ENCODE measurements at regions not wholly inside any gene's neighbourhood (a gene's known extent, or its start where the extent isn't known, plus 50 kb on each side); places are given as distances from the start of the nearest gene placed in this dataset.
"Not testable (repeated sequence)": the region's sequence is repeated elsewhere in the genome, so short reads cannot be mapped to it uniquely, and the experiment has no call there.

DNA sequence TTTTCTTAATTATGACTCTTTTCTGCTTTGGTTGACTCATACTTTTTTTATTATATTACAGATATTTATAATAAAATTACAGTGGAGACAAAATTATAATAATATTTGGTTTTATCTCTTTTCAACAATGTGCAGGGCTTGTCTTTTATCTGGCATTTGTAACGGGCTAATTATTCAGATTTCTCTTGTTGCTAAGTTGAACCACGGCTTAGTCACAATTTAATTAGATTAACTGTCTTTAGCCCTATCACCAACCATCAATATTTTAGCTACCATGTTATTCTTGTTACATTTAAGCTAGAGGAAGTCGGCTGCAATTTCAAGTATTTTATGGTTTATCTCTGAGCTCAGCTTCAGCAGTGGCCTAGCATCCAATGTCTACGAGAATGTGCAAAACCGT lies 798.9 kb upstream of the CA10 start:
- POLR2A ChIA-PET: no interaction called here
- no peak for ATAC-seq

DNA sequence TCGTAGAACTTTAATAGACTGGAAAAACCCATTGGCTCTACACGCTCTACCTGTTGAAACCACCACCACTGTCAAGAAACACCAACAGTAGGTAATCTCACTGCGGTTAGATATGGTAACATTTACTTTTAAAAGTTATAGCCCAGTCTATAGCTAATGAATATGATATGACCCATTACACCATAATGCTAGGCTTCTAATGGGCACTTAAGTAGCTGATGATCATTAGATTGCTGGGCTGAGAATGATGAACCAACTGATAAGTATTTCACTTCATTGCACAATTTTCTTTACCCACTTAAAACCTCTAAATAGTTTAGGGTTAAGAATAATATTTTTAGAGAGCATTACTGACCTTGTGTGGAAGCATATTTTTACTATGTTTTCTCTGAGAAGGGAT lies 788.9 kb upstream of the CA10 start:
- POLR2A ChIA-PET: no interaction called here
- Mint-ChIP-seq H3K4me3 (no peak overlapping the region), H3K27ac (no peak overlapping the region), H3K36me3 (no peaks in the 10 kb centered on the region), H3K4me1 (no peaks in the 10 kb centered on the region), H3K9me3 (peaks cover 0 to 19% (median 3%) of the 10 kb centered on the region in 9 donors), H3K27me3 (peaks cover 0 to 5% (median 0%) of the 10 kb centered on the region in 5 donors)
- ATAC-seq: no peak
- no peak for DNase-seq

More for the DNA sequence above, 798.9 kb upstream of the CA10 start:
- Mint-ChIP-seq H3K27ac (no peak overlapping the region), H3K9me3 (peaks cover 0 to 15% (median 3%) of the 10 kb centered on the region in 9 donors), H3K4me3 (no peak overlapping the region), H3K36me3 (no peaks in the 10 kb centered on the region), H3K4me1 (no peaks in the 10 kb centered on the region), H3K27me3 (no peaks in the 10 kb centered on the region)
- no peak for DNase-seq

DNA sequence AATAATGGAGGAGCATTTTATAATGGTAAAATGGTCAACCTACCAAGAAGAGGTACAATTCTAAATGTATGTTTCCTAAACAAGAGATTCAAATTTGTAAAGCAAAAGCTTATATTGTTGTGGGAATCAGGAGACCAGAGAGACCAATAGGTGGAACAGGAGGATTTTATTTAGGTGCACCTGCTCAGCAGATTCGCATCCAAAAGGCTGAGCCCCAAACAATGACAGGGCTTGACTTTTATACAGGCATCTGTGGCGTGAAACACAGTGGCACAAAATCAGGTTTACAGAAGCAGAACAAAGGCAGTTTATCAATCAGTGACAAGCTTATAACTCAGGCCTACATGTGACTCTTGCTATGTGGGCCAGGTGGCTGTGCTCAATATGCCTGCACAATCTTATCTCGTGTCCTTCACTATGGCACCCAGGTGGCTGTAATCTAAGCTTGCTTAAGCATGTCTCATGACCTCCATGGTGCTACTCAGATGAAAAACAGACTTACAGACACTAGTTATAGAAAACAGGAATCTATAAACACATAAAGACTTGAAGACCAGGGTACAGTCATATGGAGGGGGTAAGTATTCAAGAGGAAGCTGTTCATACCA lies 780.2 kb upstream of the CA10 start:
- DNase-seq (no peak), ATAC-seq (no peak)
- H3K36me3 Mint-ChIP-seq: peaks cover 0 to 16% (median 0%) of the 10 kb centered on the region in 3 donors
- peaks cover 5 to 42% (median 28%) of the 10 kb centered on the region in 9 donors for H3K9me3 Mint-ChIP-seq
- H3K27me3 Mint-ChIP-seq: peaks cover 0 to 5% (median 0%) of the 10 kb centered on the region in 5 donors
- POLR2A ChIA-PET: no interaction called here
- no peaks in the 10 kb centered on the region for H3K4me1 Mint-ChIP-seq
- H3K4me3 Mint-ChIP-seq: no peak overlapping the region
- no peak overlapping the region for H3K27ac Mint-ChIP-seq

DNA sequence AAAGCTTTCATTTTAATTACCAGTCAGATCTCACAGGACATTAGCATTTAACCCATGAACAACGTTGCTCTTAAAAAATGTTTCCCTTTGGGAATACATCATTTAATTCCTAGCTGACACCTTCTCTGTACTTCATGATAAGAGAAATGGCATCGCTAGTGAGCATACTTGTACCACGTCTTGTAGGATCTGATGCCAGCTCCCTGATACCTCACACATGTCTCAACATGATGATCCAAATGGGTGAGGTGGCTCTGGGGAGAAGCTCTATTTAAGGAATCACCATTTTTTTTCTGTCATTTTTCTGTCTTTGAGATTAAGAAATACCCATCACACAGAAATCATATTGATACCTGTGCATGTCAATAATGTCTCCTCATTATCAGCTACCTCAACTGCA lies 772.1 kb upstream of the CA10 start:
- Mint-ChIP-seq H3K4me1 (no peaks in the 10 kb centered on the region), H3K27ac (no peak overlapping the region), H3K36me3 (peaks cover 0 to 4% (median 0%) of the 10 kb centered on the region in 3 donors), H3K4me3 (no peak overlapping the region), H3K9me3 (peaks cover 0 to 13% (median 5%) of the 10 kb centered on the region in 9 donors), H3K27me3 (no peaks in the 10 kb centered on the region)
- ATAC-seq (no peak), DNase-seq (no peak)
- POLR2A ChIA-PET: no interaction called here

DNA sequence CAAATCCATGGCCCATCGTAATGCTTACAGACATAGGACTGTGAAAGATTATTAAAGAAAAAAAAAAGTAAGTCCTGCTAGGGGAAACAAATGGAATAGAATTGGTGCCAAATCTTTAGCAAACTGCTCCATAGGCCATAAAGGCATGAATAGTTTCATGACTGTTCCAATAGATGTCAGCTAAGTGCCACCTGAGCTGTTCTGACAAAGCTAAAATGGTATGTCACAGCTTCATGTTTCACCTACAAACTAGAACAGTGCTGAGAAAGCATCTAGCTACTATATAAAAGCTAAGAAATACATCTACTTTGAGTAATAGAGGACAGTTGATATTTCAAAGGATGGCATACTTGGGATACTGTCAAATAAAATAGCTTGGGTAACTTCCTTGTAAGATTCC lies 771.6 kb upstream of the CA10 start:
- Mint-ChIP-seq H3K9me3 (peaks cover 0 to 10% (median 3%) of the 10 kb centered on the region in 9 donors), H3K27ac (no peak overlapping the region), H3K4me1 (no peaks in the 10 kb centered on the region), H3K4me3 (no peak overlapping the region), H3K36me3 (no peaks in the 10 kb centered on the region), H3K27me3 (no peaks in the 10 kb centered on the region)
- no peak for DNase-seq
- ATAC-seq: no peak
- POLR2A ChIA-PET: no interaction called here

DNA sequence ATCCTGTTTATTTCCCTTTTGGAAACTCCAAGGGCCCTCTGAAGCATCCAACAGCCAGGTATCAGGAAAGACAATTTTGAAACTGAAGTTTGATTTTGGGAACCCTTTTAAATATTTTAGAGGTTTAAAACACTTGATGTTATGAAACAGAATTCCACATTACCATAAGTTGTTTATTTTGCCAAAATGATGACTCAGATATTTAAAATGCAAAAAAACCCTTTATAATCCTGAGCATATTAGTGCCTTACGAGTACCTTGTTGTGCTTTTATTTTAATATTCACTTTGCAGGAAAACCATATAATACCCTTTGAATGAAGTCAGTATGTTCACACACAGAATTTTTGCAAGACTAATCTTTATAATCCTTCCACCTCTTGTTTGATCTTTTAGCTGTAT lies 765.1 kb upstream of the CA10 start:
- no peaks in the 10 kb centered on the region for H3K27me3 Mint-ChIP-seq

DNA sequence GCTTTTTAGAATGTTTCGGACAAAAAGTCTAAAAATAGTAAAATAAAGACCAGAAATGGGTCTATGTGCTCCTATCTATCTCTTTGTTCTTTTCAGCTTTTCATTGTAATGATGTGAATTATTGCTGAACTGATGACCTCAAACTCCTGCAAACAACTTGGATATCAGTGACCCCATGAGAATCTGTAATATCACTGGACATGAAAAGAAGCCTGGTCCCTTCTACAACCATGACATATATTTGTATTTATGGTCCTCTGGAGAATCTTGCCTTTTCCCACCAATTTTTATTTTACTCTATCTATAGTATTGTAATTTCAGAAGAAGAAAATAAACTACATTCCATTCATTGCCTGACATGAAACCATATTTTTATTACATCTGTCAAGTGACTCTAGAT lies 740.7 kb upstream of the CA10 start:
- ATAC-seq (no peak), DNase-seq (no peak)
- POLR2A ChIA-PET: no interaction called here
- H3K9me3 Mint-ChIP-seq: peaks cover 0 to 17% (median 2%) of the 10 kb centered on the region in 9 donors
- H3K4me1 Mint-ChIP-seq: no peaks in the 10 kb centered on the region
- H3K27me3 Mint-ChIP-seq: no peaks in the 10 kb centered on the region
- no peaks in the 10 kb centered on the region for H3K36me3 Mint-ChIP-seq
- no peak overlapping the region for H3K27ac Mint-ChIP-seq
- no peak overlapping the region for H3K4me3 Mint-ChIP-seq

More for the DNA sequence above, 765.1 kb upstream of the CA10 start:
- DNase-seq (no peak), ATAC-seq (no peak)
- no peaks in the 10 kb centered on the region for H3K4me1 Mint-ChIP-seq
- no peak overlapping the region for H3K4me3 Mint-ChIP-seq
- peaks cover 0 to 12% (median 3%) of the 10 kb centered on the region in 9 donors for H3K9me3 Mint-ChIP-seq
- no peak overlapping the region for H3K27ac Mint-ChIP-seq
- POLR2A ChIA-PET: no interaction called here
- peaks cover 0 to 3% (median 0%) of the 10 kb centered on the region in 3 donors for H3K36me3 Mint-ChIP-seq

DNA sequence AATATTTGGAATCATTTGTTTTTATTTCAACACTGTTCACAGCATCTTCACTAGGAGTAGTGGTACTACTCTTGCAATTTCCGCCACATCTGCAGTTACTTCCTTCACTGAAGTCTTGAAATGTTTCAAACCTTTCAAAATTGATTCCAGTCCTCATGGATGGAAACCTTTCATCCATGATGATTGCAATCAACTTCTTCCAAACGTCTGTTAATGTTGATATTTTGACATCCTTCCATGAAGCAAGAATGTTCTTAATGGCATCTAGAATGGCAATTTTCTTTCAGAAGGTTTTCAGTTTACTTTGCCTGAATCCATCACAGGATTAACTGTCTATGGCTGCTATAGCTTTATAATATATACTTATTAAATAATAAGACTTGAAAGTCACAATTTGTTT lies 736.8 kb upstream of the CA10 start:
- peaks cover 0 to 16% (median 1%) of the 10 kb centered on the region in 9 donors for H3K9me3 Mint-ChIP-seq
- POLR2A ChIA-PET: no interaction called here
- no peak overlapping the region for H3K4me3 Mint-ChIP-seq
- H3K27me3 Mint-ChIP-seq: no peaks in the 10 kb centered on the region
- H3K27ac Mint-ChIP-seq: no peak overlapping the region
- DNase-seq (no peak), ATAC-seq (no peak)
- no peaks in the 10 kb centered on the region for H3K4me1 Mint-ChIP-seq
- no peaks in the 10 kb centered on the region for H3K36me3 Mint-ChIP-seq

DNA sequence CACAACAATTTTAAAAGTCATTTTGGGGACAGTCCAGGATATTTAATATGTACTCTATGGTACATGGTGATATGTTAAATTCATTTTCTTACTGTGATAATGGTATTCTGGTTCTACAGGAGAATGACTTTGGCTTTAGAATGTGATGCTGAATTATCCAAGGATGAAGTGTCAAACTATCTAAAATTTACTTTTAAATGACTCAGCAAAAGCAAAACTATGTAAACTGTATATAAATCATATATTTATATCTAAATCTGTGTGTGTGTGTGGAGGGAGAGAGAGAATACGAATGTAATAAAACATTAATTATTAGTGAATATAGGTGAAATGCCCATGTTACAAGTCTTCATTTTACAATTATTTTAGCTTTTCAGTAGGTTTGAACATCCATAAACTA lies 733.8 kb upstream of the CA10 start:
- no peaks in the 10 kb centered on the region for H3K36me3 Mint-ChIP-seq
- POLR2A ChIA-PET: no interaction called here
- ATAC-seq: no peak
- H3K27me3 Mint-ChIP-seq: no peaks in the 10 kb centered on the region
- no peaks in the 10 kb centered on the region for H3K4me1 Mint-ChIP-seq
- no peak for DNase-seq
- H3K9me3 Mint-ChIP-seq: peaks cover 0 to 12% (median 0%) of the 10 kb centered on the region in 9 donors
- H3K4me3 Mint-ChIP-seq: no peak overlapping the region
- no peak overlapping the region for H3K27ac Mint-ChIP-seq

DNA sequence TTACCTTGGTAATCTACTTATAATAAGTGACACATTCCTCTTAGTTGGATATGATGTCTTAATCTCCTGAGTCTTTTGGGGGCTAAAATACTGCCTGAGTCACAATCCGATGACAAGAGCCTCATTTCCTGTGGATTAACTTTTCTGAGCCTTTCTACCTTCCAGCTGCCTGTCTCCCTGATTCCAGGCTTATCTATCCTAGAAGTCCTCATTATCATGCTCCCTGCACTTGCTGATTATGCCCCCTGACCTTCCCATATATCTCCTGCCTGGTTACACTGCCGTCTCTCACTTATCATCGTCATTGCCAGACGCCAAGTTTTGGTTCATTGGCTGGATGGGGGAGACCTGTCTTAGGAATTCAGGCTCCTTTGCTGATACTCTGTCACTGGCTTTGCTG lies 727.4 kb upstream of the CA10 start:
- no peaks in the 10 kb centered on the region for H3K4me1 Mint-ChIP-seq
- POLR2A ChIA-PET: no interaction called here
- H3K27me3 Mint-ChIP-seq: peaks cover 0 to 12% (median 2%) of the 10 kb centered on the region in 5 donors
- H3K36me3 Mint-ChIP-seq: no peaks in the 10 kb centered on the region
- no peak for DNase-seq
- peaks cover 0 to 12% (median 6%) of the 10 kb centered on the region in 9 donors for H3K9me3 Mint-ChIP-seq
- H3K27ac Mint-ChIP-seq: no peak overlapping the region
- H3K4me3 Mint-ChIP-seq: no peak overlapping the region
- no peak for ATAC-seq

DNA sequence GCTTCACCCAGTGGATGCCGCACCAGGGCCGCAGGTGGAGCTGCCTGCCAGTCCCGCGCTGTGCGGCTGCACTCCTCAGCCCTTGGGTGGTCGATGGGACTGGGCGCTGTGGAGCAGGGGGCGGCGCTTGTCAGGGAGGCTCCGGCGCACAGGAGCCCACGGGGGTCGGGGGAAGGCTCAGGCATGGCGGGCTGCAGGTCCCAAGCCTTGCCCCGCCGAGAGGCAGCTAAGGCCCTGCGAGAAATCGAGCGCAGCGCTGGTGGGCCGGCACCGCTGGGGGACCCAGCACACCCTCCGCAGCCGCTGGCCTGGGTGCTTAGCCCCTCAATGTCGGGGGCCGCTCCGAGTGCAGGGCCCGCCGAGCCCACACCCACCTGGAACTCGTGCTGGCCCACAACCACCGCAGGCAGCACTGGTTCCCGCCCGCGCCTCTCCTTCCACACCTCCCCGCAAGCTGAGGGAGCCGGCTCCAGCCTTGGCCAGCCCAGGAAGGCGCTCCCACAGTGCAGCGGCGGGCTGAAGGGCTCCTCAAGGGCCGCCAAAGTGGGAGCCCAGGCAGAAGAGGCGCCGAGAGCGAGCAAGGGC lies 725.5 kb upstream of the CA10 start:
- ATAC-seq, POLR2A ChIA-PET, H3K4me1 Mint-ChIP-seq, H3K4me3 Mint-ChIP-seq, H3K27ac Mint-ChIP-seq, H3K36me3 Mint-ChIP-seq: not testable (repeated sequence)
- peak in 1 of 10 donors; percentile 3 for DNase-seq
- peaks cover 0 to 12% (median 6%) of the 10 kb centered on the region in 9 donors for H3K9me3 Mint-ChIP-seq
- H3K27me3 Mint-ChIP-seq: peaks cover 0 to 12% (median 2%) of the 10 kb centered on the region in 5 donors

DNA sequence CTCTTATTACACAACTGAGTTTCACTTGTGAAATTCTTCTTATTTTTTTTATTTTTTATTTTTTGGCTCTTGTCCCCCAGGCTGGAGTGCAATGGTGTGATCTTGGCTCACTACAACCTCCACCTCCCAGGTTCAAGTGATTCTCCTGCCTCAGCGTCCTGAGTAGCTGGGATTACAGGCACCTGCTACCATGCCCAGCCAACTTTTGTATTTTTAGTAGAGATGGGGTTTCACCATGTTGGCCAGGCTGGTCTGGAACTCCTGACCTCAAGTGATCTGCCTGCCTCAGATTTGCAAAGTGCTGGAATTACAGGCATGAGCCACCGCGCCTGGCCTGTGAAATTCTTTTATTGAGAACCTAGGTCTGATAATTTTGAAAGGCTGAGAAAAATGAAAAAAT lies 688.3 kb upstream of the CA10 start:
- H3K27me3 Mint-ChIP-seq, H3K36me3 Mint-ChIP-seq, H3K4me3 Mint-ChIP-seq, DNase-seq, POLR2A ChIA-PET, H3K27ac Mint-ChIP-seq, H3K4me1 Mint-ChIP-seq, ATAC-seq: not testable (repeated sequence)
- peaks cover 0 to 20% (median 5%) of the 10 kb centered on the region in 9 donors for H3K9me3 Mint-ChIP-seq

DNA sequence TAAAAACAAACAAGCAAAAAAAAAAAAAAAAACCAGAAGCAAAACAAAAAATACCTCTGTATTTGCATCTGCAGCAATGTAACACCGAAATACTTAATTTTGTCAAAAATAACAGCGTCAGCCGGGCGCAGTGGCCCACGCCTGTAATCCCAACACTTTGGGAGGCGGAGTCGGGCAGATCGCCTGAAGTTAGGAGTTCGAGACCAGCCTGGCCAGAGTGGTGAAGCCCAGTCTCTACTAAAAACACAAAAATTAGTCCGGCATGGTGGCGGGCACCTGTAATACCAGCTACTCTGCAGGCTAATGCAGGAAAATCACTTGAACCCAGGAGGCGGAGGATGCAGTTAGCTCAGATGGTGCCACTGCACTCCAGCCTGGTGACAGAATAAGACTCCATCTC lies 683.5 kb upstream of the CA10 start:
- Mint-ChIP-seq H3K36me3 (no peaks in the 10 kb centered on the region), H3K27ac (no peak overlapping the region), H3K4me1 (peaks cover 0 to 1% (median 0%) of the 10 kb centered on the region in 4 donors), H3K27me3 (no peaks in the 10 kb centered on the region), H3K4me3 (no peak overlapping the region), H3K9me3 (peaks cover 2 to 31% (median 9%) of the 10 kb centered on the region in 9 donors)
- POLR2A ChIA-PET: no interaction called here
- ATAC-seq: no peak
- no peak for DNase-seq

DNA sequence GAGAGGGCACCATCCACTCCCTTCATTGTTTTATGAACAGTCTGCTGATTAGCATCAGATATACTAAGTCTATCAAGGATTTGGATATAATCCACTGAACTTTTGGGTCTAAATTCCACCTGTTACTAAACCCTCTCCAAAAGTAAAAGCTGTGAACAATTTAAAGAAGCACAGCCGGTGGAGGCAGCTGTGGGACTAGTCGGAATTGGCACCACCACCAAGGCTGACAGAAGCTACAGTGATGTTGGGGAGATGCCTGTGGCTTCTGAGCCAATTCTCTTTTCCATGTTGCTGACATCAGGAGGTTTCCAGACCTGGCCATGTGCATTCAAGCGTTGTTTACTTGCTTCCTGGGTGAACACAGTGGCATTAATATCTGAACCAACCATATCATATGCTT lies 679.0 kb upstream of the CA10 start:
- Mint-ChIP-seq H3K4me1 (peaks cover 0 to 1% (median 0%) of the 10 kb centered on the region in 4 donors), H3K27ac (no peak overlapping the region), H3K36me3 (no peaks in the 10 kb centered on the region), H3K4me3 (no peak overlapping the region), H3K27me3 (no peaks in the 10 kb centered on the region), H3K9me3 (peaks cover 0 to 31% (median 9%) of the 10 kb centered on the region in 9 donors)
- DNase-seq (no peak), ATAC-seq (no peak)
- POLR2A ChIA-PET: no interaction called here

All from naive thymus-derived CD8-positive, alpha-beta T cell (primary cell).